Activated CD4-positive, alpha-beta T cell treated with anti-CD3 and anti-CD28 coated beads for 24 hours (primary cell): ENCODE measurements at regions not wholly inside any gene's neighbourhood (a gene's known extent, or its start where the extent isn't known, plus 50 kb on each side); places are given as distances from the start of the nearest gene placed in this dataset.

ENCODE experiments used
- DNase-seq, 2 donors: peaks; one replicate each; pipeline ENCODE4 v3.0.0-alpha.2; 2020; ENCODE audit warnings: low read depth in 2 of 2

- no peak for DNase-seq
These were observed 270.7 kb downstream of the ADRA2A start for GRCh38 chr10:111347386-111348013.

- DNase-seq: no peak
These were observed 271.2 kb downstream of the ADRA2A start for GRCh38 chr10:111348076-111348475.

DNA sequence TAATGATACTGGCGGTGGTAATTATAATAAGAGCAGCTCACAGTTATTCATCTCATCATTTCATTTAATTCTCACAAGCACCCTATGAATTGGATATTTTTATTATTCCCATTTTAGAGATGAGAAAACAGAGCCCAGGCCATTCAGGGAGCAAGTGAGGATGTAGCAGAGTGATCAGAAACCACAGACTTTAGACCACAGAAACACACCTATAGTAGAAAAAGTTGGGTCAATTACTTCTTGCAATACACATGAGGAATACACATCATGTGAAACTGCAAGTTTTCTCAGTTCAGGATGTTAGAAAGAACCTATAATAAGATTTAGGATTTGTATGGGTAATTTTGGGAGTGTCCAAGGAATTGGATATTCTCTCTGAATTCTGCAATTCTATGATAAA is 278.0 kb downstream of the ADRA2A start:
- DNase-seq: no peak

GRCh38 chr10:111356571-111356970 is 279.7 kb downstream of the ADRA2A start:
- no peak for DNase-seq

DNA sequence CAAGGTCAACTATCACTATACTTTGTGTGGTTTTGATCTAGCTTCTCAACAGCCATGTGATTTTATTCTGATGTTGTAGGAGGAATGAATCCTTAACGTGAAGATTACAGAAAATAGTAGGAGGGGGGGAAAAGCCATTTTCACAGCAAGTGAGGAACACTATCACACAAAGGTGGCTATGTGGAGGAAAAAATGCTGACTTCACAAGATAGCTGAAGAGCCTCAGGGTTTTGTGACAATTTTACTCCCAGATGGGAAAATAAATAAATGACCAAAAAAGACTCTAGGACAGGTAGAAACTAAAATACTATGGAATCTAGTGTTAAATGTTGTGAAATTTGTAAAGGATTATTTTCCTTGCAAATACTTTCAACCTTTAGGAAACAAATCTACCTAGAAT is 281.0 kb downstream of the ADRA2A start:
- no peak for DNase-seq

GRCh38 chr10:111360260-111360925 is 283.6 kb downstream of the ADRA2A start:
- no peak for DNase-seq

DNA sequence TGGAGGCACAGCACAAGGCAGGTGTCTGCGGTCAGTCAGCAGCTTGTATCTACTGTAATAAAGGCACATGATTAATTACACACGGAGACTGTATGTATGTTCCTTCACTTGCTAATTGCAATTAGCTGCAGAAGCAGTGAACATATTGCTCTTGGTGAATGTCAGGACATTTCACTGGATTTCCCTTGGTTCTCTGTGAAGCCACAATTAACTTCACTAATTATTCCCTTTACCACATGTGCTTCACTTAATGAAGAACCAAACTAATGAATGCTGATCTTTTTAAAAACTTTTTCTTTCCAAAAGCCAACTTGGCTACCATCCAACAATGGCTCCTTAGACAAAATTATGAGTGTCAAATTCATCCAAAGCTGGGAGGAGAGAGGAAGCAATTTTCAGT is 290.7 kb downstream of the ADRA2A start:
- DNase-seq: no peak

DNA sequence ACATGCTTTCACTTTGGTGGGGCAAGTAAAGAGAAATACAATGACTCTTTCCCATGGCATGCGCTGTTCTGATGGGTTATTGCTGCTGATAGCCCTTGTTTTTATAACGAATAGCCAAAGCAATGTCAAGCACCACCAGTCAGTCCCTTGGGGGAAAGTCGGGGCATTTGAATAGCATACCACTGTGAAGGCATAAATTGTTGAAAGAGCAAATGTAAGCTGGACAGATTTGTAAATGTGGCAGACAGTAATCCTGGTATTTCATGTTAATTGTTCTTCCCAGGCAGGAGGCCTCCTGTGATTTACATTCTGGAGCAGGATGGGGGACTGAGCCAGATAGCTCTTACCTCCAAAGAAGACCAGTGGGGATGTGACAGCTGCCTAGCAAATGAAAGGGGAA is 293.3 kb downstream of the ADRA2A start:
- DNase-seq: no peak

DNA sequence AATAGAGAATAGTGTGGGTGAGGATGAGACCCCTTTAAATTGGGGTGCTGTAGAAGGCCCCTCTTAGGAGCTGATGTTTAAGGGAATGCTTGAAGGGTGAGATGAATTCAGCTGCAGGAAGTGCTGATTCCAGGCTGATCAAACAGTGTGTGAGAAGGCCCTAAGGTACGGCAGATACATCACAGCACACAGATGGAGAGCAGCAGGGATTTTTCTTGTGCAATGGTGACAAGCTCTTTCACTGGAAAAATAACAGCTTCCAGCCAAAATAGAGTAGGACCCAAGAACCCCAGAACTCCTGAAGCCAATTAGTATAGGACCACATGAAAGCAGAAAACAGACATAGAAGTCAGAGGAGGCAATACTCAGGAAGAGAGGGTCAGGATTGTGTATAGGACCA is 296.9 kb downstream of the ADRA2A start:
- DNase-seq: no peak

DNA sequence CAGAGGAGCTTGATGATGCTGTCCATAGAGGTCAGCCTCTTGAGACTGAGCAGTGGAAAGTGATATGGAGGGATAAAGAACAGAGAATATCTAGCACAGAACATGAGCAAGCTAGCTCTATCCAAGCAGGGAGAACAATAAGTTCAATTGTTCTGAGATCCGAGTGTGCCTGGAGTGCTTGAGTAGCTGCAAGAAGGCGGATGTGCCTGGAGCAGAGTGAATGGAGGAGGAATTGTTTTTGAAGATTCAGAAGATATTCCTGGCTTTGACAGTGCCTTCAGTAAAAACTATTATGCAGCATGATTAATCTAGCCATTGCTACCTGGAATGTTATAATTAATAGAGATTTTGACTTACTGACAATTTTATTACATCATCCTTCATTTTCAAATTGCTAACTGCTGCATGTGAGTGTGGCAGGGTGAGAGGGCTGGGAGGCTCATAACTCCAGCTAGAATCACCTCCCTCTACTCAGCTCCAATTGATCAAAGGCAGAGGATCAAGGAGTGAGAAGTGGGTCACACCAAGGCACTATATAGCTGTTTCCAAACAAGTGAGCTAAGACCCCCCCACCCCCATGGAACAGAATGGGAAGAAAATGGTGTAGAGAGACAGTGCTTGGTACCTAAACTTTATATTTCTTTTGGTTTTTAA is 302.8 kb downstream of the ADRA2A start:
- DNase-seq: no peak

DNA sequence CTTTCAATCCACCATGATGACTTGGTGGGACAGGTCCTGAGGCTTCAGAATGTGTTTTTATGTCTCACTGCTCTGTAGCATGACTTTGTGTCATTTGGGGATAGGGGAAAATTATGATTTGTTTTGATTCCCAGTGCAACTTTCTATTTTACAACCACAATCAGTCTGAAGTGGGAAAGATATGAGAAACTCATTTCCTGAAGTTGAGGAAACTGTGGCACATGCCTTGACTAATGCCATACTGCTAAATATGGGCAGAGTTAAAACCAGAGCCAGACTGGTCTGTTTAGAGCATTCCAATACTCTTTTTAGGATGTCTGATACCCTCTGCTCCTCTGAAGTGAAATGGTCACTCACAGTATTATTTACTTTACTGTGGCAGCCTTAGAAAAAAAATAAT is 307.7 kb downstream of the ADRA2A start:
- DNase-seq: no peak

DNA sequence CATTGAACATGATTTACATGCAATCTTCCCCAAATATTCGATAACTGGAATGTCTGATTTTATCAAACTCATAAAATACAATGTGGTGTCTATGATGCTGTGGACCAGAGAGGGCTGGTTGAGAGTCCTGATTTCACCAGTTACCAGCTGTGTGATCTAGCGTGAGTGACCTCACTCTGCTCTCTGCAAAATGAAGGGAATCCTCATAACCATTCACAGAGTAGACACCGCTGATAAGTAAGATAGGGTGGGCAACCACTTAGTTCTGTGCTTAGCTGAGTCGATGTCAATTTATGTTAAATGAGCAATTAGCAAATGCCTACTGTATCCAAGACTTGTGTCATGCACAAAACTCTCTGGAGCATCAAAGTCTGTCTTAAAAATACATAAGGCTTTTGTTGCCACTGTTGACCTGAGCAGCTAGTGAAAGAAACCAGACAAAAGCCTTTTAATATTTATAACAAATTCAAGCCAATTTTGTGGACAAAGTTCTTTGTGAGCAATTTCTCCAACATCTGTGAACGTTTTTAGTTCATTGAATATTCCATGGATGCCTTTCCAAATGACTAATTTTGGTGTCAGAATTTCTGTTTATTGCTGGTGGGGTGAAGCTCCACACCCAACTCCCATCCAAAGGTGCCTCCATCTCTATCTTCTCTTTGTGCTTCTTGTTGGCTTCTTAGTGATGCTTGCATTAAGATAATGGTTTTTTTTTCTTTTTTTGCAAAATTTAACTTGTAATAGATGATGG is 314.2 kb downstream of the ADRA2A start:
- DNase-seq: no peak

DNA sequence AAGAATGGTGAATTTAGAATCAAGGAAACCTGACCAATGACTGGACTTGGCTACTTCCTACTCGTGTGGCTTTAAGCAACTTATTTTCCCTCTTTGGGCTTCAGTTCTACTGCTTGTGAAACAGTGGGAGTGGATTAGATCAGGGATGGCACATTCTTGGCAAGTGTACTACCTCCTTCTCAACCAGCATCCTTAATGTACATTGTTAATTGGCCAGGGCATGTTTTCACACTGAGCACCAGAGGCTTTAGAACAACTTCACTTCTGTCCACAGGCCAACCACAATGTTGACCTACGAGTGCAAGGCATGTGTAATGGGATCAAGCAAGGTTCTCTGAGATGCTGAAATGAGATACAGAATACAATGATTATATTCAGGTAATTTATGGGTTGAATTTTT is 315.3 kb downstream of the ADRA2A start:
- DNase-seq: no peak

- DNase-seq: no peak
These were observed 316.1 kb downstream of the ADRA2A start for GRCh38 chr10:111392910-111393309.

- no peak for DNase-seq
These were observed 333.9 kb downstream of the ADRA2A start for GRCh38 chr10:111410740-111411139.

GRCh38 chr10:111425459-111425858 is 348.6 kb downstream of the ADRA2A start:
- DNase-seq: no peak

GRCh38 chr10:111429288-111430028 is 352.6 kb downstream of the ADRA2A start:
- no peak for DNase-seq

DNA sequence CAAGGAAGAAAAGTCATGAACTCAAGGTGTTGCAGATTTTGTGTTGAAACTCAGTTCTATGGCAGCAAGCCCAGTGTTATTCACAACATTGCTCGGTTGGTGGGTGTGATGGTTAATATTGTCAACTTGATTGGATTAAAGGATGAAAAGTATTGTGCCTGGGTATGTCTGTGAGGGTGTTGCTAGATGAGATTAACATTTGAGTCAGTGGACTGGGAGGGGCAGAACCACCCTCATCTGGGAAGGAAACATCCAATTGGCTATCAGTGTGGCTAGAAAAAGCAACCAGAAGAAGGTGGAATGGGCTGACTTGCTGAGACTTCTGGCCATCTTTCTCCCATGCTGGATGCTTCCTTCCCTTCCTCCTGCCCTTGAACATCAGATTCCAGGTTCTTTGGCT is 353.2 kb downstream of the ADRA2A start:
- DNase-seq: no peak

DNA sequence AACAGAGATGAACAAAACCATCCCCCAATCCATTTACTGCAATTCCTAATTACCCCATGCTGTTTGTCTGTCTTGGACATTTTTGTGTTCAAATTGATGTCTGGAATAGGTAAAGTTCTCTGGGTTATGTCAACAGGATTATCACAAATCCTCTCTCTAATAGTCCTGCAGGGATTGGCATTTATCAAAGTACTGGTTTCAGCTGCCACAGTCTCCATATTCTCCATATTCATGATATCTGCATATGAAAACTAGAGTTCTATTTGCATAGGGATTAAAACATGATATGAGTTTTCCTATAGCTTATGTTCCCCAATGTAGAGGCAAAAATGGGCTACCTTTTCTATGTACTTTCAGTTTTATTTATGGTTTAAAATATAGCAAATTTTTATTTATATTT is 355.8 kb downstream of the ADRA2A start:
- DNase-seq: no peak

DNA sequence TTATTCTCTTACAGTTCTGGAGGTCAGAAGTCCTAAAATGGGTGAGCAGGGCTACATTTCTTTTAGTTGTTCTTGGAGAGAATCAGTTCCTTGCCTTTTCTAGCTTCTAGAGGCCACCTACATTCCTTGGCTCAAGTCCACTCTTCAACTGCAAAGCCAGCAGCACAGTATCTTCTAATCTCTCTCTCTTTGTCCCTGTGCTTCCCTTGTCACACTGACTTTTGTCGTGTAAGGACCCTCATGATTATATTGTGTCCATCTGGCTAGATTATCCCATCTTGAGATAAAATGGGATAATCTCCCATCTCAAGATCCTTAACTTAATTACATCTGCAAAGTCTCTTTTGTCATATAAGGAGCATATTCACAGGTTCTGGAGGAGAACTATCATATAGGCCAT is 359.0 kb downstream of the ADRA2A start:
- no peak for DNase-seq

DNA sequence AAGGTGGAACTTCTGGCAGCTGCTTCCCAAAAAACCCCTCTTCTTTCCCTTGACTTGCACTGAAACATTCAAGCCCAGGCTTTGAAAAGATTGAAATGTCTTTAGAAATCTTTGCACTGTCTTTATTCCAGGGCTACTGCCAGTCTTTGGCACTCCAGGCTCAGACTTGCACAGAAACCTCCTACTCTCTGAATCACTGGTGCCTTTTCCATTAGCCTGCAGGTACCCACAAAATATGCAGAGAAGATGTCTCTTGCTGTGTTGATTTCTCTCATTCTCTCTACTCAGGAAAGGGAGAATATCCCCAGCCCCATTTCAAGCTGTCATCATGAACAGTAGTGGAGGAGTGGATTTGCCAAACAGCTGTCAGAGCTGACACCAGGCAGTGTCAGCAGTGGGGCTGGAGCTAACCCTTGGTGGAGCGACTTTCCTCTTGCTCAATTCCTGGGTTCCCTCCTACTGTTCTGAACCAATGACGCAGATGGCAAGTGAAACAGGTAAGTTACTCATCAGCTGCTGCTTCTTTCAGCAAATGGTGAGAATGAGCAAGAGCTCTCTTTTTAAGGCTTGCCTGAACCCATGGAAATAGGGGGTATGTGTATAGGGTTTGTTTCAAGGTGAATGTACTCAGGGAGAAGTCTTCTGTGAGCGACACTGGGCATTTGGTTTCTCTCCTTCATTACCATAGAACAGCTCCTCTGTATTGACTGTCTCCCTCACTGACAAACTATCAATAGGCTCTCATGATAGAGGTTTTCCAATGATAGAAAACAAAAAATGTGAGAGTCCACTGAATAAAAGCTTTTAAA is 362.4 kb downstream of the ADRA2A start:
- DNase-seq: no peak
